Right lobe of liver (tissue), 6 donors: ENCODE measurements at regions not wholly inside any gene's neighbourhood (a gene's known extent, or its start where the extent isn't known, plus 50 kb on each side); places are given as distances from the start of the nearest gene placed in this dataset.
A peak's percentile ranks its signal among the peaks of the same experiment; 100 is the strongest.
"Not testable (repeated sequence)": the region's sequence is repeated elsewhere in the genome, so short reads cannot be mapped to it uniquely, and the experiment has no call there.

Source experiments
- ATAC-seq, 4 donors: fragments of 200-7000 bp; cut with Tn5 transposase; one replicate each; pipeline ENCODE4 v1.9.1; 2020; ENCODE audit warnings: mild to moderate bottlenecking in 4 of 4, moderate library complexity in 4 of 4
- DNase-seq, 3 donors: peaks; one replicate each; pipeline ENCODE4 v3.0.0-alpha.2; 2020
- H3K27ac ChIP-seq, 3 donors: fragments of 200-600 bp; one replicate each; pipeline ENCODE4 v1.8.0; 2022
- H3K27me3 ChIP-seq, 2 donors: fragments of 200-600 bp; one replicate each; pipeline ENCODE4 v1.8.0; 2022
- H3K36me3 ChIP-seq, 4 donors: fragments of 200-600 bp; sonication (generic) in 1 of 4; one replicate each; pipeline versions ENCODE4 v1.5.1 to v1.8.0; 2017 to 2022; ENCODE audit warnings: control low read depth in 1 of 4
- H3K4me1 ChIP-seq, 4 donors: fragments of 200-600 bp; sonication (generic) in 1 of 4; one replicate each; pipeline versions ENCODE4 v1.5.1 to v1.8.0; 2017 to 2022; ENCODE audit warnings: control low read depth in 1 of 4
- H3K4me3 ChIP-seq, 3 donors: fragments of 200-600 bp; one replicate each; pipeline ENCODE4 v1.8.0; 2022
- H3K9me3 ChIP-seq, 4 donors: fragments of 200-600 bp; sonication (generic) in 1 of 4; one replicate each; pipeline versions ENCODE4 v1.5.1 to v1.8.0; 2017 to 2022; ENCODE audit warnings: control low read depth in 1 of 4
- WGBS: methylation state at CpG from one replicate; pipeline ENCODE4 v1.1.6; 2018; ENCODE audit warnings: low coverage, low lambda C conversion rate; ENCODE audit not compliant: insufficient coverage; ENCODE audit errors: missing lambda C conversion rate; 5-methylcytosine and 5-hydroxymethylcytosine counted together
- intact Hi-C, 2 donors: fragments of 100-400 bp; cut with DNase I; formaldehyde crosslinking; loops; one replicate each; pipeline versions ENCODE4 v1.11.2 to v1.14.1; 2022
- donor health status: DM: no; HTN: yes; CAD: no.
- donor health status: DM: no; HTN: no; CAD: no.
- donor health status: DM: no; HTN: no; CAD: no.
- donor health status: DM: no; HTN: yes; CAD: no.
- donor health status: DM: no; HTN: yes; CAD: no.

DNA sequence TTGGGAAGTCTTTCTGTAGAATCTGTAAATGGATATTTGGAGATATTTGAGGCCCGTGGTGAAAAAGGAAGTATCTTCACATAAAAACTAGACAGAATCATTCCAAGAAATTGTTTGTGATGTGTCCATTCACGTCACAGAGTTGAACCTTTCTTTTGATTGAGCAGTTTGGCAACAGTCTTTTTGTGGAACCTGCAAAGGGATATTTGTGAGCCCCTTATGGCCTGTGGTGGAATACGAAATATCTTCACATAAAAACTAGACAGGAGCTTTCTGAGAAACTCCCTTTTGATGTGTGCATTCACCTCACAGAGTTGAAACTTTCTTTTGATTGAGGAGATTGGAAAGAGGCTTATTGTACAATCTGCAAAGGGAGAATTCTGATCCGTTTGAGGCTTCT, 2980.4 kb downstream of the TUBA3C start:
- ATAC-seq, H3K27ac ChIP-seq, H3K4me1 ChIP-seq, H3K27me3 ChIP-seq, H3K4me3 ChIP-seq, H3K9me3 ChIP-seq, intact Hi-C loops, H3K36me3 ChIP-seq: not testable (repeated sequence)
- peak in 1 of 3 donors; percentile 31 for DNase-seq
- 32% methylated on average over 4 of the region's 4 CpGs for WGBS

DNA sequence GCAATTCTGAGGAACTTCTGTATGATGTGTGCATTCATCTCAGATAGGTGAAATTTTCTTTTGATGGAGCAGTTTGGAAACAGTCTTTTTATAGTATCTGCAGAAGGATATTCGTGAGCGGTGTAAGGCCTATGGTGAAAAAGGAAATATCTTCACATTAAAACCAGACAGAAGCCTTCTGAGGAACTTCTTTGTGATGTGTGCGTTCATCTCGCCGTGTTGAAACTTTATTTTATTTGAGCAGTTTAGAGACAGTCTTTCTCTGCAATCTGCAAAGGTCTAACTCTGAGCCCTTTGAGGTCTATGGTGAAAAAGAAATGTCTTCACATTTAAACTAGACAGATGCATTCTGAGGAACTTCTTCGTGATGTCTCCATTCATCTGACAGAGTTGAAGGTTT, 3021.0 kb downstream of the TUBA3C start:
- WGBS: 40% methylated on average over 6 of the region's 6 CpGs

DNA sequence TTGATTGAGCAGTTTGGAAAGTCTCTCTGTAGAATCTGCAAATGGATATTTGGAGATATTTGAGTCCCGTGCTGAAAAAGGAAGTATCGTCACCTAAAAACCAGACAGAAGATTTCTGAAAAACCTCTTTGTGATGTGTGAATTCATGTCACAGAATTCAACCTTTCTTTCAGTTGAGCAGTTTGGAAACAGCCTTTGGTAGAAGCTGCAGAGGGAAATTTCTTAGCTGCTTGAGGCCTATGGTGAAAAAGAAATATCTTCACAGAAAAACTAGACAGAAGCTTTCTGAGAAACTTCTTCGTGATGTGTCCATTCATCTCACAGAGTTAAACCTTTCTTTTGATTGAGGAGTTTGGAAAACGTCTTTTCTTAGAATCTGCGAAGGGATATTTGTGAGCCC, 3022.7 kb downstream of the TUBA3C start:
- 51% methylated on average over 3 of the region's 5 CpGs for WGBS
- H3K27ac ChIP-seq, DNase-seq, H3K4me1 ChIP-seq, H3K4me3 ChIP-seq, intact Hi-C loops, H3K9me3 ChIP-seq, H3K27me3 ChIP-seq, ATAC-seq, H3K36me3 ChIP-seq: not testable (repeated sequence)

More for the DNA sequence above, 3021.0 kb downstream of the TUBA3C start:
- H3K9me3 ChIP-seq, DNase-seq, H3K36me3 ChIP-seq, intact Hi-C loops, H3K4me1 ChIP-seq, H3K27me3 ChIP-seq, ATAC-seq, H3K27ac ChIP-seq, H3K4me3 ChIP-seq: not testable (repeated sequence)

DNA sequence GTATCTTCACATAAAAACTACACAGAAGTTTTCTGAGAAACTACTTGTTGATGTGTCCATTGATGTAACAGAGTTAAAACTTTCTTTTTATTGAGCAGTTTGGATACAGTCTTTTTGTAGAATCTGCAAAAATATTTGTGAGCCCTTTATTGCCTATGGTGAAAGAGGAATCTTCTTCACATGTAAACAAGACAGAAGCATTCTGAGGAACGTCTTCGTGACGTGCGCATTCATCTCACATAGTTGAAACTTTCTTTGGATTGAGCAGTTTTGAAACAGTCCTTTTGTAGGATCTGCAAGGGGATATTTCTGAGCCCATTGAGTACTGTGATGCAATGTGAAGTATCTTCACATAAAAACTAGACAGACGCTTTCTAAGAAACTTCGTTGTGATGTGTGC, 3023.6 kb downstream of the TUBA3C start:
- H3K4me1 ChIP-seq, intact Hi-C loops, ATAC-seq, H3K36me3 ChIP-seq, H3K27me3 ChIP-seq, H3K9me3 ChIP-seq, H3K27ac ChIP-seq, H3K4me3 ChIP-seq: not testable (repeated sequence)
- peak in 1 of 3 donors; percentile 36 for DNase-seq
- WGBS: 36% methylated on average over 5 of the region's 6 CpGs

DNA sequence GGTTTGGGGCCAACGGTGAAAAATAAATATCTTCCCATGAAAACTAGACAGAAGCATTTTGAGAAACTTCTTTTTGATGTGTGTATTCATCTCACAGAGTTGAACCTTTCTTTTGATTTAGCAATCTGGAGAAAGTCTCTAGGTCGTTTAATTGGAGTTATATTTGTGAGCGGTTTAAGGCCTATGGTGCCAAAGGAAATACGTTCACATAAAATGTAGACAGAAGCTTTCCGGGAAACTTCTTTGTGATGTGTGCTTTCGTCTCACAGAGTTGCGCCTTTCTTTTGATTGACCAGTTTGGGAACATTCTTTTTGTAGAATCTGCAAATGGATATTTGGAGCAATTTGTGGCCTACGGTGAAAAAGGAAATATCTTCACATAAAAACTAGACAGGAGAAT, 3028.8 kb downstream of the TUBA3C start:
- DNase-seq, H3K9me3 ChIP-seq, intact Hi-C loops, H3K4me1 ChIP-seq, H3K27ac ChIP-seq, H3K36me3 ChIP-seq, H3K27me3 ChIP-seq, ATAC-seq, H3K4me3 ChIP-seq: not testable (repeated sequence)
- 53% methylated on average over 8 of the region's 8 CpGs for WGBS

DNA sequence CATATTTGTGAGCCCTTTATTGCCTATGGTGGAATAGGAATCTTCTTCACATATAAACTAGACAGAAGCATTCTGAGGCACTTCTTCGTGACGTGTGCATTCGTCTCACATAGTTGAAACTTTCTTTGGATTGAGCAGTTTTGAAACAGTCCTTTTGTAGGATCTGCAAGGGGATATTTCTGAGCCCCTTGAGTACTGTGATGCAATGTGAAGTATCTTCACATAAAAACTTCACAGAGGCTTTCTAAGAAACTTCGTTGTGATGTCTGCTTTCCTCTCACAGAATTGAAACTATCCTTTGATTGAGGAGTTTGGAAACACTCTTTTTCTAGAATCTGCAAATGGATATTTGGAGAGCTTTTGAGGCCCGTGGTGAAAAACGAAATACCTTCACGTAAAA, 3030.3 kb downstream of the TUBA3C start:
- H3K9me3 ChIP-seq, H3K27me3 ChIP-seq, ATAC-seq, H3K4me1 ChIP-seq, DNase-seq, H3K27ac ChIP-seq, H3K4me3 ChIP-seq, intact Hi-C loops, H3K36me3 ChIP-seq: not testable (repeated sequence)
- 55% methylated on average over 7 of the region's 7 CpGs for WGBS

DNA sequence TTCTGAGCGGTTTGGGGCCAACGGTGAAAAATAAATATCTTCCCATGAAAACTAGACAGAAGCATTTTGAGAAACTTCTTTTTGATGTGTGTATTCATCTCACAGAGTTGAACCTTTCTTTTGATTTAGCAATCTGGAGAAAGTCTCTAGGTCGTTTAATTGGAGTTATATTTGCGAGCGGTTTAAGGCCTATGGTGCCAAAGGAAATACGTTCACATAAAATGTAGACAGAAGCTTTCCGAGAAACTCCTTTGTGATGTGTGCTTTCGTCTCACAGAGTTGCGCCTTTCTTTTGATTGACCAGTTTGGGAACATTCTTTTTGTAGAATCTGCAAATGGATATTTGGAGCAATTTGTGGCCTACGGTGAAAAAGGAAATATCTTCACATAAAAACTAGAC, 3032.2 kb downstream of the TUBA3C start:
- WGBS: 61% methylated on average over 5 of the region's 10 CpGs
- H3K27me3 ChIP-seq, ATAC-seq, DNase-seq, H3K27ac ChIP-seq, H3K4me1 ChIP-seq, intact Hi-C loops, H3K36me3 ChIP-seq, H3K4me3 ChIP-seq: not testable (repeated sequence)
- peaks cover 0 to 13% (median 0%) of the 10 kb centered on the region in 4 donors for H3K9me3 ChIP-seq

DNA sequence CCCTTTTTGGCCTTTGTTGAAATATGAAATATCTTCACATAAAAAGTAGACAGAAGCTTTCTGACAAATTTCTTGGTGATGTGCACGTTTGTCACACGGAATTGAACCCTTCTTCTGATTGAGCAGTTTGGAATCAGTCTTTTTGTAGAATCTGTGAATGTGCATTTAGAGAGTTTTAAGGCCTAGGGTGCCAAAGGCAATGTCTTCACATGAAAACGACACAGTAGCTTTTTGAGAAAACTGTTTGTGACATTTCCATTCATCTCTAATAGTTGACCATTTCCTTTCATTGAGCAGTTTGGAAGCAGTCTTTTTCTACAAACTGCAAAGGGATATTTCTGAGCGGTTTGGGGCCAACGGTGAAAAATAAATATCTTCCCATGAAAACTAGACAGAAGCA, 3036.0 kb downstream of the TUBA3C start:
- intact Hi-C loops, H3K4me1 ChIP-seq, DNase-seq, H3K36me3 ChIP-seq, ATAC-seq, H3K27ac ChIP-seq, H3K4me3 ChIP-seq, H3K27me3 ChIP-seq: not testable (repeated sequence)
- peaks cover 0 to 14% (median 0%) of the 10 kb centered on the region in 4 donors for H3K9me3 ChIP-seq
- WGBS: 30% methylated on average over 5 of the region's 5 CpGs

DNA sequence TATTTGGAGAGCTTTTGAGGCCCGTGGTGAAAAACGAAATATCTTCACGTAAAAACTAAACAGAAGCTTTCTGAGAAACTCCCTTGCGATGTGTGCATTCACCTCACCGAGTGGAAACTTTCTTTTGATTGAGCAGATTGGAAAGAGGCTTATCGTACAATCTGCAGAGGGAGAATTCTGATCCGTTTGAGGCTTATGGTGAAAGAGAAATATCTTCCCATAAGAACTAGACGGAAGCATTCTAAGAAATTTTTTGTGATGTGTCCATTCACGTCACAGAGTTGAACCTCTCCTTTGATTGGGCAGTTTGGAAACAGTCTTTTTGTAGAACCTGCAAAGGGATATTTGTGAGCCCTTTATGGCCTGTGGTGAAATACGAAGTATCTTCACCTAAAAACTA, 3040.3 kb downstream of the TUBA3C start:
- H3K27me3 ChIP-seq, H3K4me3 ChIP-seq, H3K36me3 ChIP-seq, H3K27ac ChIP-seq, H3K4me1 ChIP-seq, ATAC-seq, intact Hi-C loops: not testable (repeated sequence)
- DNase-seq: peak in 1 of 3 donors; percentile 44
- WGBS: 43% methylated on average over 9 of the region's 10 CpGs
- H3K9me3 ChIP-seq: peaks cover 0 to 14% (median 3%) of the 10 kb centered on the region in 4 donors

DNA sequence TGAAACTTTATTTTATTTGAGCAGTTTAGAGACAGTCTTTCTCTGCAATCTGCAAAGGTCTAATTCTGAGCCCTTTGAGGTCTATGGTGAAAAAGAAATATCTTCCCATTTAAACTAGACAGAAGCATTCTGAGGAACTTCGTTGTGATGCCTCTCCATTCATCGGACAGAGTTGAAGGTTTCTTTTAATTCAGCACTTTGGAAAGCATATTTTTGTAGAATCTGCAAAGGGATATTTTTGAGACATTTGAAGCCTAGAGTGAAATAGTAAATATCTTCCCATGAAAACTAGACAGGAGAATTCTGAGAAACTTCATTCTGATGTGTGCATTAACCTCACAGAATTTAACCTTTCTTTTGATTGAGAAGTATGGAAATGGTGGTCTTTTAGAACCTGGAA, 3044.8 kb downstream of the TUBA3C start:
- whole genome bisulfite sequencing: 22% methylated on average over 2 of the region's 2 CpGs
- H3K4me3 ChIP-seq, H3K36me3 ChIP-seq, H3K27me3 ChIP-seq, H3K4me1 ChIP-seq, ATAC-seq, H3K27ac ChIP-seq, DNase-seq, intact Hi-C loops: not testable (repeated sequence)
- H3K9me3 ChIP-seq: peaks cover 0 to 18% (median 3%) of the 10 kb centered on the region in 4 donors

DNA sequence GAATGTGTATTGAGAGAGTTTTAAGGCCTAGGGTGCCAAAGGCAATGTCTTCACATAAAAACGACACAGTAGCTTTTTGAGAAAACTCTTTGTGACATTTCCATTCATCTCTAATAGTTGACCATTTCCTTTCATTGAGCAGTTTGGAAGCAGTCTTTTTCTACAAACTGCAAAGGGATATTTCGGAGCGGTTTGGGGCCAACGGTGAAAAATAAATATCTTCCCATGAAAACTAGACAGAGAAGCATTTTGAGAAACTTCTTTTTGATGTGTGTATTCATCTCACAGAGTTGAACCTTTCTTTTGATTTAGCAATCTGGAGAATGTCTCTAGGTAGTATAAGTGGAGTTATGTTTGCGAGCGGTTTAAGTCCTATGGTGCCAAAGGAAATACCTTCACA, 3052.9 kb downstream of the TUBA3C start:
- H3K9me3 ChIP-seq, H3K4me3 ChIP-seq, H3K27me3 ChIP-seq, intact Hi-C loops, ATAC-seq, DNase-seq, H3K4me1 ChIP-seq, H3K27ac ChIP-seq, H3K36me3 ChIP-seq: not testable (repeated sequence)
- 61% methylated on average over 6 of the region's 6 CpGs for WGBS

DNA sequence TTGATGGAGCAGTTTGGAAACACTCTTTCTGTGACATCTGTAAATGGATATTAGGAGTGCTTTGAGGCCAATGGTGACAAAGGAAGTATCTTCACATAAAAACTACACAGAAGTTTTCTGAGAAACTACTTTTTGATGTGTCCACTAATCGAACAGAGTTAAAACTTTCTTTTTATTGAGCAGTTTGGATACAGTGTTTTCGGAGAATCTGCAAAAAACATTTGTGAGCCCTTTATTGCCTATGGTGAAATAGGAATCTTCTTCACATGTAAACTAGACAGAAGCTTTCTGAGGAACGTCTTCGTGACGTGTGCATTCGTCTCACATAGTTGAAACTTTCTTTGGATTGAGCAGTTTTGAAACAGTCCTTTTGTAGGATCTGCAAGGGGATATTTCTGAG, 3068.2 kb downstream of the TUBA3C start:
- H3K9me3 ChIP-seq, ATAC-seq, H3K4me1 ChIP-seq, intact Hi-C loops, H3K27ac ChIP-seq, DNase-seq, H3K27me3 ChIP-seq, H3K4me3 ChIP-seq, H3K36me3 ChIP-seq: not testable (repeated sequence)
- 25% methylated on average over 6 of the region's 6 CpGs for WGBS
